ENCODE measurements at regions not wholly inside any gene's neighbourhood (a gene's known extent, or its start where the extent isn't known, plus 50 kb on each side); places are given as distances from the start of the nearest gene placed in this dataset.
A peak's percentile ranks its signal among the peaks of the same experiment; 100 is the strongest.

- no peaks in the 10 kb centered on the region for H3K36me3 ChIP-seq
- 85 to 87% methylated on average over 12 to 21 of the region's 21 CpGs for WGBS, 2 donors (ENCODE audit: low coverage in 1 of 2)
- intact Hi-C loops (cut with DNase I; ENCODE audit: low total_unique reads) (no loop called here), in situ Hi-C loops (cut with MboI; ENCODE audit: low pct_ligation_motif_present in 1 of 4, low pct_unique_long_range_greater_than_20kb in 1 of 4, low sequenced_read_pairs in 3 of 4) (no loop called here)
- H3K27me3 ChIP-seq, result no peaks in the 10 kb centered on the region
- H3K4me3 ChIP-seq, result no peak overlapping the region
- no peak for DNase-seq
- H3K9me3 ChIP-seq, result no peaks in the 10 kb centered on the region
- TF ChIP-seq POLR2AphosphoS5 (IDR thresholded peaks at IDR 0.05) (peak in 1 of 3 donors; percentile 30), EP300 (IDR thresholded peaks at IDR 0.05; ENCODE audit: low read depth) (no peak), CTCF (IDR thresholded peaks at IDR 0.05) (no peak)
- H3K27ac ChIP-seq, result peak overlapping the region in 1 of 4 donors; percentile 9
- H3K4me1 ChIP-seq, result peaks cover 0 to 5% (median 3%) of the 10 kb centered on the region in 4 donors
Measured at GRCh38 chr12:116370886-116371580, 93.5 kb upstream of the MED13L start.

GRCh38 chr12:116372815-116373214, 95.3 kb upstream of the MED13L start:
- intact Hi-C loops (cut with DNase I; ENCODE audit: low total_unique reads) (no loop called here), in situ Hi-C loops (cut with MboI; ENCODE audit: low pct_ligation_motif_present in 1 of 4, low pct_unique_long_range_greater_than_20kb in 1 of 4, low sequenced_read_pairs in 3 of 4) (no loop called here)
- Histone ChIP-seq H3K4me3 (no peak overlapping the region), H3K9me3 (no peaks in the 10 kb centered on the region), H3K36me3 (no peaks in the 10 kb centered on the region), H3K27ac (no peak overlapping the region), H3K27me3 (no peaks in the 10 kb centered on the region), H3K4me1 (peaks cover 0 to 5% (median 1%) of the 10 kb centered on the region in 4 donors)
- DNase-seq, result no peak
- 86% methylated on average over 6 of the region's 6 CpGs; no CpG with 5 or more reads in 1 of the 2 donors for WGBS, 2 donors (ENCODE audit: low coverage in 1 of 2)
- TF ChIP-seq EP300 (IDR thresholded peaks at IDR 0.05; ENCODE audit: low read depth) (no peak), POLR2AphosphoS5 (IDR thresholded peaks at IDR 0.05) (no peak), POLR2A (IDR thresholded peaks at IDR 0.05) (no peak)

- in situ Hi-C loops (cut with MboI; ENCODE audit: low pct_ligation_motif_present in 1 of 4, low pct_unique_long_range_greater_than_20kb in 1 of 4, low sequenced_read_pairs in 3 of 4) (no loop called here), intact Hi-C loops (cut with DNase I; ENCODE audit: low total_unique reads) (no loop called here)
- no peak for DNase-seq
- peaks cover 0 to 3% (median 1%) of the 10 kb centered on the region in 4 donors for H3K4me1 ChIP-seq
- no peak overlapping the region for H3K4me3 ChIP-seq
- WGBS, 2 donors (ENCODE audit: low coverage in 1 of 2), result 89 to 100% methylated on average over 2 to 12 of the region's 12 CpGs
- no peaks in the 10 kb centered on the region for H3K27me3 ChIP-seq
- no peaks in the 10 kb centered on the region for H3K36me3 ChIP-seq
- H3K27ac ChIP-seq, result no peak overlapping the region
- H3K9me3 ChIP-seq, result no peaks in the 10 kb centered on the region
- TF ChIP-seq EP300 (IDR thresholded peaks at IDR 0.05; ENCODE audit: low read depth), result no peak
- TF ChIP-seq CTCF (IDR thresholded peaks at IDR 0.05), result no peak
- TF ChIP-seq POLR2A (IDR thresholded peaks at IDR 0.05), result no peak
- no peak for TF ChIP-seq POLR2AphosphoS5 (IDR thresholded peaks at IDR 0.05)
Measured at GRCh38 chr12:116373572-116374206, 96.2 kb upstream of the MED13L start.

GRCh38 chr12:116374207-116374606, 96.7 kb upstream of the MED13L start:
- no peaks in the 10 kb centered on the region for H3K9me3 ChIP-seq
- no peak for TF ChIP-seq POLR2A (IDR thresholded peaks at IDR 0.05)
- no peak for TF ChIP-seq POLR2AphosphoS5 (IDR thresholded peaks at IDR 0.05)
- TF ChIP-seq CTCF (IDR thresholded peaks at IDR 0.05), result no peak
- TF ChIP-seq EP300 (IDR thresholded peaks at IDR 0.05; ENCODE audit: low read depth), result no peak
- no peaks in the 10 kb centered on the region for H3K36me3 ChIP-seq
- H3K4me1 ChIP-seq, result peaks cover 0 to 3% (median 0%) of the 10 kb centered on the region in 4 donors
- H3K4me3 ChIP-seq, result no peak overlapping the region
- DNase-seq, result no peak
- WGBS, 2 donors (ENCODE audit: low coverage in 1 of 2), result 90% methylated on average over 3 of the region's 3 CpGs; no CpG with 5 or more reads in 1 of the 2 donors
- no peak overlapping the region for H3K27ac ChIP-seq
- H3K27me3 ChIP-seq, result no peaks in the 10 kb centered on the region
- in situ Hi-C loops (cut with MboI; ENCODE audit: low pct_ligation_motif_present in 1 of 4, low pct_unique_long_range_greater_than_20kb in 1 of 4, low sequenced_read_pairs in 3 of 4) (no loop called here), intact Hi-C loops (cut with DNase I; ENCODE audit: low total_unique reads) (no loop called here)
